ENCODE measurements at regions not wholly inside any gene's neighbourhood (a gene's known extent, or its start where the extent isn't known, plus 50 kb on each side); places are given as distances from the start of the nearest gene placed in this dataset.

DNA sequence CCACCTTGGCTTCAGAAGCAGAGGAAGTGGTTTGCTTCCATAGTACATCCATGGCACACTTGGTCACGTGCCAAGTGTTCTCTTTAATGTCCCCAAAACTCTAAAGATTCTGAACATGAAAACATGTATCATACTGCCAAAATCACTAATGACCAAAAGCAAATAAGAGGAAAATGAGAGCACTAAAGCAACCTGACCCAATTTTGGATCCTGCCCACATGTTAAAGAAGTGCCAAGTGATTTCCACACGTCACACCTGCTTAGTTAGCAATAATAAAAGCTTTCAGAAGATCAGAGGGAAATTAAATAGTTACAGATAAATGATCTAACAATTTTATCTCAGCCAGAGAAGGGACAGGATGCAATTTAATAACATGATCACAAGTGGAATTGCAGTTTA, 1170.0 kb downstream of the XPNPEP1 start:
- no peaks in the 10 kb centered on the region for H3K36me3 Mint-ChIP-seq (ENCODE audit: low read depth)
- DNase-seq (ENCODE audit: low spot score) (no peak), ATAC-seq (no peak)
- H3K27ac Mint-ChIP-seq = no peak overlapping the region
- no peak overlapping the region for H3K4me3 Mint-ChIP-seq
- H3K9me2 ChIP-seq (ENCODE audit: insufficient read depth) = peaks cover 11% of the 10 kb centered on the region; the same call in 1 of the 2 replicates
- H3K27ac ChIP-seq (ENCODE audit: low read depth) = no peak overlapping the region
- TF ChIP-seq STAT1 (IDR thresholded peaks at IDR 0.05; ENCODE audit: unreplicated experiment) = no peak
- TF ChIP-seq CREB1 (CRISPR knock-in tag; IDR thresholded peaks at IDR 0.05; ENCODE audit: low read depth) = no peak
- no peak for TF ChIP-seq EZH2 (IDR thresholded peaks at IDR 0.05; ENCODE audit: low read depth, unreplicated experiment)
- TF ChIP-seq ZNF331 (CRISPR knock-in tag; IDR thresholded peaks at IDR 0.05; ENCODE audit: low read depth) = no peak
- TF ChIP-seq, protein P1, sequence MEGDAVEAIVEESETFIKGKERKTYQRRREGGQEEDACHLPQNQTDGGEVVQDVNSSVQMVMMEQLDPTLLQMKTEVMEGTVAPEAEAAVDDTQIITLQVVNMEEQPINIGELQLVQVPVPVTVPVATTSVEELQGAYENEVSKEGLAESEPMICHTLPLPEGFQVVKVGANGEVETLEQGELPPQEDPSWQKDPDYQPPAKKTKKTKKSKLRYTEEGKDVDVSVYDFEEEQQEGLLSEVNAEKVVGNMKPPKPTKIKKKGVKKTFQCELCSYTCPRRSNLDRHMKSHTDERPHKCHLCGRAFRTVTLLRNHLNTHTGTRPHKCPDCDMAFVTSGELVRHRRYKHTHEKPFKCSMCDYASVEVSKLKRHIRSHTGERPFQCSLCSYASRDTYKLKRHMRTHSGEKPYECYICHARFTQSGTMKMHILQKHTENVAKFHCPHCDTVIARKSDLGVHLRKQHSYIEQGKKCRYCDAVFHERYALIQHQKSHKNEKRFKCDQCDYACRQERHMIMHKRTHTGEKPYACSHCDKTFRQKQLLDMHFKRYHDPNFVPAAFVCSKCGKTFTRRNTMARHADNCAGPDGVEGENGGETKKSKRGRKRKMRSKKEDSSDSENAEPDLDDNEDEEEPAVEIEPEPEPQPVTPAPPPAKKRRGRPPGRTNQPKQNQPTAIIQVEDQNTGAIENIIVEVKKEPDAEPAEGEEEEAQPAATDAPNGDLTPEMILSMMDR (conservative IDR thresholded peaks at IDR 0.05; ENCODE audit: low read depth in 2 of 2) = no peak
- no peak for TF ChIP-seq POLR2AphosphoS5 (IDR thresholded peaks at IDR 0.05; ENCODE audit: low read depth)
- no peak for TF ChIP-seq NANOG (IDR thresholded peaks at IDR 0.05; ENCODE audit: borderline replicate concordance)
- H3K79me2 ChIP-seq (replicated peaks; ENCODE audit: insufficient read depth) = no peaks in the 10 kb centered on the region
- H3K4me2 ChIP-seq = no peak overlapping the region
- H3K9me3 Mint-ChIP-seq = no peaks in the 10 kb centered on the region; the same call in 2 of the 3 replicates
- no peaks in the 10 kb centered on the region for H3K4me1 ChIP-seq (ENCODE audit: insufficient read depth)
- H3K27me3 ChIP-seq (ENCODE audit: insufficient read depth) = no peaks in the 10 kb centered on the region
- H3K4me3 ChIP-seq = no peak overlapping the region
- no peaks in the 10 kb centered on the region for H3F3A ChIP-seq (replicated peaks; ENCODE audit: low read depth)
- no peak overlapping the region for H2AFZ ChIP-seq
- no peaks in the 10 kb centered on the region for H3K27me3 Mint-ChIP-seq (ENCODE audit: insufficient read depth, low read depth, poor library complexity)
- peaks cover 7% of the 10 kb centered on the region for H3K4me1 Mint-ChIP-seq
- no peaks in the 10 kb centered on the region; the same call in 1 of the 2 replicates for H3K36me3 ChIP-seq (ENCODE audit: insufficient read depth)
- H4K20me1 ChIP-seq (replicated peaks; ENCODE audit: insufficient read depth) = no peaks in the 10 kb centered on the region

DNA sequence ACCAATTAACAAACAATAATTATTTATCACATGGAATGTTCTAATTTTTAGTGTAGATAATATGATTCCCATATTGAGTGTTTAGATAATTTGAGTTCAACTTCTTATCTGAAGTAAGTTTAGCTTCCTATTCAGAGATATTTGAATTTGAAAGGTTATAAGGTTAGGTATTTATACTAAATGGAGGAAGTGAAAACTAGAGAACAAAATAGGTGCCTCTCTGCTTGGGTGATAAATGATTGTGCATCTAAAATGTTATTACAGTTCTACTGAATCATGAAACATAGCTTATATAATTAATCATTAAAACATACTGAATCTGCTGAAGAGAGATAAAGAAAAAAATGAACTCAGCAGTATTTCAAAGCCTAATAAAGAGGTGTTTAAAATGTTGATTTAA, 1174.3 kb downstream of the XPNPEP1 start:
- Histone ChIP-seq H3F3A (replicated peaks; ENCODE audit: low read depth) (no peaks in the 10 kb centered on the region), H2AFZ (no peak overlapping the region), H3K27ac (ENCODE audit: low read depth) (no peak overlapping the region), H3K4me2 (no peak overlapping the region), H3K4me3 (no peak overlapping the region), H3K4me1 (ENCODE audit: insufficient read depth) (no peaks in the 10 kb centered on the region), H3K27me3 (ENCODE audit: insufficient read depth) (no peaks in the 10 kb centered on the region), H3K79me2 (replicated peaks; ENCODE audit: insufficient read depth) (no peaks in the 10 kb centered on the region), H3K36me3 (ENCODE audit: insufficient read depth) (no peaks in the 10 kb centered on the region; the same call in 1 of the 2 replicates), H4K20me1 (replicated peaks; ENCODE audit: insufficient read depth) (no peaks in the 10 kb centered on the region), H3K9me2 (ENCODE audit: insufficient read depth) (peaks cover 11% of the 10 kb centered on the region; the same call in 1 of the 2 replicates)
- no peak for DNase-seq (ENCODE audit: low spot score)
- Mint-ChIP-seq H3K27ac (no peak overlapping the region), H3K9me3 (no peaks in the 10 kb centered on the region; the same call in 2 of the 3 replicates), H3K36me3 (ENCODE audit: low read depth) (no peaks in the 10 kb centered on the region), H3K4me3 (no peak overlapping the region), H3K27me3 (ENCODE audit: insufficient read depth, low read depth, poor library complexity) (no peaks in the 10 kb centered on the region), H3K4me1 (no peaks in the 10 kb centered on the region)
- ATAC-seq = no peak
- TF ChIP-seq, protein P1 (conservative IDR thresholded peaks at IDR 0.05; ENCODE audit: low read depth in 2 of 2) = no peak
- TF ChIP-seq, protein P2, sequence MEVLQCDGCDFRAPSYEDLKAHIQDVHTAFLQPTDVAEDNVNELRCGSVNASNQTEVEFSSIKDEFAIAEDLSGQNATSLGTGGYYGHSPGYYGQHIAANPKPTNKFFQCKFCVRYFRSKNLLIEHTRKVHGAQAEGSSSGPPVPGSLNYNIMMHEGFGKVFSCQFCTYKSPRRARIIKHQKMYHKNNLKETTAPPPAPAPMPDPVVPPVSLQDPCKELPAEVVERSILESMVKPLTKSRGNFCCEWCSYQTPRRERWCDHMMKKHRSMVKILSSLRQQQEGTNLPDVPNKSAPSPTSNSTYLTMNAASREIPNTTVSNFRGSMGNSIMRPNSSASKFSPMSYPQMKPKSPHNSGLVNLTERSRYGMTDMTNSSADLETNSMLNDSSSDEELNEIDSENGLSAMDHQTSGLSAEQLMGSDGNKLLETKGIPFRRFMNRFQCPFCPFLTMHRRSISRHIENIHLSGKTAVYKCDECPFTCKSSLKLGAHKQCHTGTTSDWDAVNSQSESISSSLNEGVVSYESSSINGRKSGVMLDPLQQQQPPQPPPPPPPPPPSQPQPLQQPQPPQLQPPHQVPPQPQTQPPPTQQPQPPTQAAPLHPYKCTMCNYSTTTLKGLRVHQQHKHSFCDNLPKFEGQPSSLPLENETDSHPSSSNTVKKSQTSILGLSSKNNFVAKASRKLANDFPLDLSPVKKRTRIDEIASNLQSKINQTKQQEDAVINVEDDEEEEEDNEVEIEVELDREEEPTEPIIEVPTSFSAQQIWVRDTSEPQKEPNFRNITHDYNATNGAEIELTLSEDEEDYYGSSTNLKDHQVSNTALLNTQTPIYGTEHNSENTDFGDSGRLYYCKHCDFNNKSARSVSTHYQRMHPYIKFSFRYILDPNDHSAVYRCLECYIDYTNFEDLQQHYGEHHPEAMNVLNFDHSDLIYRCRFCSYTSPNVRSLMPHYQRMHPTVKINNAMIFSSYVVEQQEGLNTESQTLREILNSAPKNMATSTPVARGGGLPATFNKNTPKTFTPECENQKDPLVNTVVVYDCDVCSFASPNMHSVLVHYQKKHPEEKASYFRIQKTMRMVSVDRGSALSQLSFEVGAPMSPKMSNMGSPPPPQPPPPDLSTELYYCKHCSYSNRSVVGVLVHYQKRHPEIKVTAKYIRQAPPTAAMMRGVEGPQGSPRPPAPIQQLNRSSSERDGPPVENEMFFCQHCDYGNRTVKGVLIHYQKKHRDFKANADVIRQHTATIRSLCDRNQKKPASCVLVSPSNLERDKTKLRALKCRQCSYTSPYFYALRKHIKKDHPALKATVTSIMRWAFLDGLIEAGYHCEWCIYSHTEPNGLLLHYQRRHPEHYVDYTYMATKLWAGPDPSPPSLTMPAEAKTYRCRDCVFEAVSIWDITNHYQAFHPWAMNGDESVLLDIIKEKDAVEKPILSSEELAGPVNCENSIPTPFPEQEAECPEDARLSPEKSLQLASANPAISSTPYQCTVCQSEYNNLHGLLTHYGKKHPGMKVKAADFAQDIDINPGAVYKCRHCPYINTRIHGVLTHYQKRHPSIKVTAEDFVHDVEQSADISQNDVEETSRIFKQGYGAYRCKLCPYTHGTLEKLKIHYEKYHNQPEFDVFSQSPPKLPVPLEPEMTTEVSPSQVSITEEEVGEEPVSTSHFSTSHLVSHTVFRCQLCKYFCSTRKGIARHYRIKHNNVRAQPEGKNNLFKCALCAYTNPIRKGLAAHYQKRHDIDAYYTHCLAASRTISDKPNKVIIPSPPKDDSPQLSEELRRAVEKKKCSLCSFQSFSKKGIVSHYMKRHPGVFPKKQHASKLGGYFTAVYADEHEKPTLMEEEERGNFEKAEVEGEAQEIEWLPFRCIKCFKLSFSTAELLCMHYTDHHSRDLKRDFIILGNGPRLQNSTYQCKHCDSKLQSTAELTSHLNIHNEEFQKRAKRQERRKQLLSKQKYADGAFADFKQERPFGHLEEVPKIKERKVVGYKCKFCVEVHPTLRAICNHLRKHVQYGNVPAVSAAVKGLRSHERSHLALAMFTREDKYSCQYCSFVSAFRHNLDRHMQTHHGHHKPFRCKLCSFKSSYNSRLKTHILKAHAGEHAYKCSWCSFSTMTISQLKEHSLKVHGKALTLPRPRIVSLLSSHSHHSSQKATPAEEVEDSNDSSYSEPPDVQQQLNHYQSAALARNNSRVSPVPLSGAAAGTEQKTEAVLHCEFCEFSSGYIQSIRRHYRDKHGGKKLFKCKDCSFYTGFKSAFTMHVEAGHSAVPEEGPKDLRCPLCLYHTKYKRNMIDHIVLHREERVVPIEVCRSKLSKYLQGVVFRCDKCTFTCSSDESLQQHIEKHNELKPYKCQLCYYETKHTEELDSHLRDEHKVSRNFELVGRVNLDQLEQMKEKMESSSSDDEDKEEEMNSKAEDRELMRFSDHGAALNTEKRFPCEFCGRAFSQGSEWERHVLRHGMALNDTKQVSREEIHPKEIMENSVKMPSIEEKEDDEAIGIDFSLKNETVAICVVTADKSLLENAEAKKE (CRISPR knock-in tag; IDR thresholded peaks at IDR 0.05) = no peak
- TF ChIP-seq ZNF331 (CRISPR knock-in tag; IDR thresholded peaks at IDR 0.05; ENCODE audit: low read depth) = no peak
- TF ChIP-seq CREB1 (CRISPR knock-in tag; IDR thresholded peaks at IDR 0.05; ENCODE audit: low read depth) = no peak
- no peak for TF ChIP-seq EZH2 (IDR thresholded peaks at IDR 0.05; ENCODE audit: low read depth, unreplicated experiment)
- TF ChIP-seq EZH2phosphoT487 (IDR thresholded peaks at IDR 0.05; ENCODE audit: unreplicated experiment) = no peak

All from GM23338 (cell line).